Lung microvascular endothelial cell (primary cell): ENCODE measurements at regions not wholly inside any gene's neighbourhood (a gene's known extent, or its start where the extent isn't known, plus 50 kb on each side); places are given as distances from the start of the nearest gene placed in this dataset.
A peak's percentile ranks its signal among the peaks of the same experiment; 100 is the strongest.

ENCODE experiments used
- DNase-seq, 2 donors: peaks; one replicate each; pipeline versions ENCODE4 v3.0.0 to v3.0.0-alpha.2; 2010; ENCODE audit warnings: low read depth in 2 of 2

GRCh38 chr2:18741895-18742732 lies 152.7 kb upstream of the NT5C1B start:
- peak in 1 of 2 donors; percentile 71 for DNase-seq

GRCh38 chr2:18741191-18741590 lies 151.8 kb upstream of the NT5C1B start:
- DNase-seq, result no peak

GRCh38 chr2:18740474-18740881 lies 151.1 kb upstream of the NT5C1B start:
- no peak for DNase-seq

- no peak for DNase-seq
Measured at GRCh38 chr2:18731666-18732065, 142.3 kb upstream of the NT5C1B start.

- DNase-seq, result no peak
Measured at GRCh38 chr2:18724371-18725145, 135.2 kb upstream of the NT5C1B start.

GRCh38 chr2:18723219-18723618 lies 133.8 kb upstream of the NT5C1B start:
- DNase-seq, result no peak

- DNase-seq, result no peak
Measured at GRCh38 chr2:18722101-18722500, 132.7 kb upstream of the NT5C1B start.

GRCh38 chr2:18721038-18721922 lies 131.9 kb upstream of the NT5C1B start:
- peak; percentile 79 to 81 for DNase-seq

GRCh38 chr2:18719978-18720775 lies 130.8 kb upstream of the NT5C1B start:
- peak; percentile 32 to 80 for DNase-seq

- DNase-seq, result peak in 1 of 2 donors; percentile 5
Measured at GRCh38 chr2:18708203-18708715, 118.9 kb upstream of the NT5C1B start.

GRCh38 chr2:18706001-18706400 lies 116.6 kb upstream of the NT5C1B start:
- DNase-seq, result no peak

- DNase-seq, result peak; percentile 15 to 28
Measured at GRCh38 chr2:18704276-18704675, 114.9 kb upstream of the NT5C1B start.

- DNase-seq, result no peak
Measured at GRCh38 chr2:18703555-18703954, 114.2 kb upstream of the NT5C1B start.

GRCh38 chr2:18701981-18702380 lies 112.6 kb upstream of the NT5C1B start:
- DNase-seq, result peak; percentile 37 to 45

GRCh38 chr2:18701546-18701945 lies 112.2 kb upstream of the NT5C1B start:
- peak in 1 of 2 donors; percentile 78 for DNase-seq

- peak; percentile 19 to 36 for DNase-seq
Measured at GRCh38 chr2:18690342-18690741, 101.0 kb upstream of the NT5C1B start.

GRCh38 chr2:18684206-18685038 lies 95.1 kb upstream of the NT5C1B start:
- DNase-seq, result no peak

GRCh38 chr2:18682681-18683080 lies 93.3 kb upstream of the NT5C1B start:
- DNase-seq, result no peak

GRCh38 chr2:18677280-18677679 lies 87.9 kb upstream of the NT5C1B start:
- no peak for DNase-seq

GRCh38 chr2:18674309-18674708 lies 84.9 kb upstream of the NT5C1B start:
- DNase-seq, result no peak
